Spleen (tissue), 7 donors: ENCODE measurements at regions not wholly inside any gene's neighbourhood (a gene's known extent, or its start where the extent isn't known, plus 50 kb on each side); places are given as distances from the start of the nearest gene placed in this dataset.

Experiments used
- POLR2AphosphoS5 ChIP-seq, 3 donors: sonication (generic); formaldehyde crosslinking; IDR thresholded peaks; one replicate each; pipeline ENCODE4 v1.5.1; 2017; ENCODE audit warnings: antibody characterized with exemption in 3 of 3
- TF ChIP-seq, protein P1 (sequence below), 11 experiments: fragments of 200-600 bp in 7 of 11; fragments of 450-650 bp in 4 of 11; sonication (generic) in 4 of 11; IDR thresholded peaks in 8 of 11; conservative IDR thresholded peaks in 3 of 11; 1 replicate in 7 of 11; 2 replicates in 4 of 11; pipeline versions ENCODE4 v1.4.0 to v1.8.0; 2016 to 2021; ENCODE audit warnings: antibody characterized with exemption in 11 of 11, inconsistent platforms in 4 of 11, mild to moderate bottlenecking in 1 of 11
- donor health status: DM: no; HTN: no; CAD: no; lungs with moderate emphysema.
- donor health status: DM: no; HTN: no; CAD: no.
- donor health status: DM: no; HTN: no; CAD: no.

DNA sequence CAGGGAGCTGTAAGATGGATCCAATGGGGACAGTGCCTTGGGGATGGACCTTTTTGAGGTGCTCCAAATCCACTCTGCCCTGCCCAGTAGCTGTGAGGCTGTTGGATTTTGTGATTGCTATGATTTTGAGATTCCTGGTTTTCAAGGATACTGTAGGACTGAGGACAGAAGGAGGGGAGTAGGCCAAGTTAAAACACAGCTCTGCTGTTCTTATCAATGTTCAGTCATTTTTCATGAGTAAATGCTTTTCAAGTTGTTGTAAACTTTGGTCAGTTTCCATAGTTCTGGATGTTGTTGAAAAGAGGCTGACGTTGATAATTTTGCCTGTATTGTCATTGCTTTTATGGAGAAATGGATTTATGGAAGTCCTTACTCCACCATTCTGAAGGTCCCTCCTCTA lies 361.2 kb downstream of the ZNF516 start:
- TF ChIP-seq, protein P1, sequence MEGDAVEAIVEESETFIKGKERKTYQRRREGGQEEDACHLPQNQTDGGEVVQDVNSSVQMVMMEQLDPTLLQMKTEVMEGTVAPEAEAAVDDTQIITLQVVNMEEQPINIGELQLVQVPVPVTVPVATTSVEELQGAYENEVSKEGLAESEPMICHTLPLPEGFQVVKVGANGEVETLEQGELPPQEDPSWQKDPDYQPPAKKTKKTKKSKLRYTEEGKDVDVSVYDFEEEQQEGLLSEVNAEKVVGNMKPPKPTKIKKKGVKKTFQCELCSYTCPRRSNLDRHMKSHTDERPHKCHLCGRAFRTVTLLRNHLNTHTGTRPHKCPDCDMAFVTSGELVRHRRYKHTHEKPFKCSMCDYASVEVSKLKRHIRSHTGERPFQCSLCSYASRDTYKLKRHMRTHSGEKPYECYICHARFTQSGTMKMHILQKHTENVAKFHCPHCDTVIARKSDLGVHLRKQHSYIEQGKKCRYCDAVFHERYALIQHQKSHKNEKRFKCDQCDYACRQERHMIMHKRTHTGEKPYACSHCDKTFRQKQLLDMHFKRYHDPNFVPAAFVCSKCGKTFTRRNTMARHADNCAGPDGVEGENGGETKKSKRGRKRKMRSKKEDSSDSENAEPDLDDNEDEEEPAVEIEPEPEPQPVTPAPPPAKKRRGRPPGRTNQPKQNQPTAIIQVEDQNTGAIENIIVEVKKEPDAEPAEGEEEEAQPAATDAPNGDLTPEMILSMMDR (IDR thresholded peaks at IDR 0.05 in 8 of 11, conservative IDR thresholded peaks at IDR 0.05 in 3 of 11): no peak
- TF ChIP-seq POLR2AphosphoS5 (IDR thresholded peaks at IDR 0.05): no peak
